SK-N-SH treated with all-trans-retinoic acid at 6 μM for 48 hours (cell line): ENCODE measurements at regions not wholly inside any gene's neighbourhood (a gene's known extent, or its start where the extent isn't known, plus 50 kb on each side); places are given as distances from the start of the nearest gene placed in this dataset.

Experiments used
- ATAC-seq: fragments of 200-7000 bp; cut with Tn5 transposase; 3 replicates; pipeline ENCODE4 v1.9.1; 2020; ENCODE audit warnings: mild to moderate bottlenecking, moderate library complexity
- ARNTL ChIP-seq: fragments of 450-650 bp; formaldehyde crosslinking; IDR thresholded peaks from 2 replicates; pipeline ENCODE4 v1.5.0; 2020; ENCODE audit warnings: low read depth, mild to moderate bottlenecking, moderate library complexity, borderline replicate concordance
- BACH2 ChIP-seq: fragments of 250-450 bp; sonication (Bioruptor Pico); IDR thresholded peaks from 2 replicates; pipeline ENCODE4 v1.9.0; 2021; ENCODE audit warnings: mild to moderate bottlenecking, borderline replicate concordance
- CREB5 ChIP-seq: fragments of 250-450 bp; sonication (Bioruptor Pico); IDR thresholded peaks from 2 replicates; pipeline ENCODE4 v1.5.1; 2020; ENCODE audit warnings: low read depth, mild to moderate bottlenecking, moderate library complexity
- CSDC2 ChIP-seq: fragments of 250-450 bp; sonication (Bioruptor Pico); IDR thresholded peaks from 2 replicates; pipeline ENCODE4 v1.5.0; 2020; ENCODE audit warnings: mild to moderate bottlenecking, moderate library complexity
- CSRNP3 ChIP-seq: fragments of 250-450 bp; sonication (Bioruptor Pico); IDR thresholded peaks from 2 replicates; pipeline ENCODE4 v1.5.1; 2021; ENCODE audit warnings: mild to moderate bottlenecking, moderate library complexity
- ESRRG ChIP-seq: fragments of 250-450 bp; sonication (Bioruptor Pico); IDR thresholded peaks from 2 replicates; pipeline ENCODE4 v1.6.1; 2021; ENCODE audit warnings: mild to moderate bottlenecking
- GLIS3 ChIP-seq: fragments of 250-450 bp; sonication (Bioruptor Pico); IDR thresholded peaks from 2 replicates; pipeline ENCODE4 v1.5.0; 2020; ENCODE audit warnings: mild to moderate bottlenecking, moderate library complexity
- ISL1 ChIP-seq: fragments of 250-450 bp; sonication (Bioruptor Pico); IDR thresholded peaks from 2 replicates; pipeline ENCODE4 v2.1.2; 2022; ENCODE audit warnings: mild to moderate bottlenecking, moderate library complexity
- PATZ1 ChIP-seq: fragments of 250-450 bp; sonication (Bioruptor Pico); IDR thresholded peaks from 2 replicates; pipeline ENCODE4 v1.8.0; 2020; ENCODE audit warnings: mild to moderate bottlenecking, moderate library complexity, borderline replicate concordance
- POU6F1 ChIP-seq: fragments of 250-450 bp; sonication (Bioruptor Pico); IDR thresholded peaks from 2 replicates; pipeline ENCODE4 v1.8.0; 2021; ENCODE audit warnings: low read depth, mild to moderate bottlenecking, moderate library complexity, borderline replicate concordance
- PPARA ChIP-seq: fragments of 250-450 bp; sonication (Bioruptor Pico); IDR thresholded peaks from 2 replicates; pipeline ENCODE4 v1.5.0; 2020; ENCODE audit warnings: mild to moderate bottlenecking, borderline replicate concordance
- RARB ChIP-seq: fragments of 250-450 bp; sonication (Bioruptor Pico); IDR thresholded peaks from 2 replicates; pipeline ENCODE4 v1.8.0; 2021; ENCODE audit warnings: mild to moderate bottlenecking, moderate library complexity
- SNAI2 ChIP-seq: fragments of 250-450 bp; sonication (Bioruptor Pico); IDR thresholded peaks from 2 replicates; pipeline ENCODE4 v1.5.0; 2020; ENCODE audit warnings: mild to moderate bottlenecking, moderate library complexity
- TCF4 ChIP-seq: fragments of 250-450 bp; sonication (Bioruptor Pico); IDR thresholded peaks from 2 replicates; pipeline ENCODE4 v1.8.0; 2021; ENCODE audit warnings: mild to moderate bottlenecking, moderate library complexity, borderline replicate concordance
- ZC3H10 ChIP-seq: fragments of 250-450 bp; sonication (Bioruptor Pico); IDR thresholded peaks from 2 replicates; pipeline ENCODE4 v1.5.1; 2021; ENCODE audit warnings: mild to moderate bottlenecking, moderate library complexity
- ZFP3 ChIP-seq: fragments of 250-450 bp; sonication (Bioruptor Pico); IDR thresholded peaks from 2 replicates; pipeline ENCODE4 v1.5.0; 2020; ENCODE audit warnings: mild to moderate bottlenecking, moderate library complexity
- ZNF565 ChIP-seq: fragments of 450-650 bp; formaldehyde crosslinking; conservative IDR thresholded peaks from 2 replicates; pipeline ENCODE4 v1.5.0; 2020; ENCODE audit warnings: low read depth, mild to moderate bottlenecking, moderate library complexity
- ZNF70 ChIP-seq: fragments of 450-650 bp; formaldehyde crosslinking; IDR thresholded peaks from 2 replicates; pipeline ENCODE4 v1.5.0; 2020; ENCODE audit warnings: mild to moderate bottlenecking, moderate library complexity
- ZNF8 ChIP-seq: fragments of 450-650 bp; formaldehyde crosslinking; IDR thresholded peaks from 2 replicates; pipeline ENCODE4 v1.5.0; 2020; ENCODE audit warnings: mild to moderate bottlenecking, moderate library complexity

GRCh38 chr13:39110518-39111097 lies 72.4 kb downstream of the NHLRC3 start:
- TF ChIP-seq CSRNP3 (CRISPR knock-in tag) = no peak
- TF ChIP-seq TCF4 (CRISPR knock-in tag) = no peak
- no peak for TF ChIP-seq ZNF565
- no peak for TF ChIP-seq GLIS3 (CRISPR knock-in tag)
- TF ChIP-seq CREB5 (CRISPR knock-in tag) = no peak
- no peak for TF ChIP-seq RARB
- TF ChIP-seq ZNF70 = no peak
- TF ChIP-seq ZNF8 = no peak
- no peak for TF ChIP-seq ISL1
- TF ChIP-seq ESRRG (CRISPR knock-in tag) = no peak
- TF ChIP-seq PPARA (CRISPR knock-in tag) = no peak
- no peak for TF ChIP-seq ARNTL (CRISPR knock-in tag)
- TF ChIP-seq POU6F1 (CRISPR knock-in tag) = no peak
- no peak for TF ChIP-seq CSDC2 (CRISPR knock-in tag)
- no peak for TF ChIP-seq ZC3H10 (CRISPR knock-in tag)
- no peak for TF ChIP-seq PATZ1 (CRISPR knock-in tag)
- TF ChIP-seq BACH2 = no peak
- TF ChIP-seq ZFP3 (CRISPR knock-in tag) = no peak
- ATAC-seq = no peak

GRCh38 chr13:39111145-39111544 lies 72.9 kb downstream of the NHLRC3 start:
- no peak for ATAC-seq
- TF ChIP-seq ZFP3 (CRISPR knock-in tag) (no peak), PPARA (CRISPR knock-in tag) (no peak), POU6F1 (CRISPR knock-in tag) (no peak), ZNF8 (no peak), TCF4 (CRISPR knock-in tag) (no peak), PATZ1 (CRISPR knock-in tag) (no peak), CREB5 (CRISPR knock-in tag) (no peak), SNAI2 (CRISPR knock-in tag) (no peak), ZNF565 (no peak), ARNTL (CRISPR knock-in tag) (no peak), ZNF70 (no peak), ISL1 (no peak)
